Activated T-cell treated with anti-CD3 and anti-CD28 coated beads, Interleukin-2, amount 50 U/mL, for 4 hours (primary cell): ENCODE measurements at regions not wholly inside any gene's neighbourhood (a gene's known extent, or its start where the extent isn't known, plus 50 kb on each side); places are given as distances from the start of the nearest gene placed in this dataset.

ENCODE experiments used
- ATAC-seq, 2 donors: fragments of 200-7000 bp; cut with Tn5 transposase; one replicate each; pipeline ENCODE4 v1.10.0; 2021
- DNase-seq: peaks from one replicate; pipeline ENCODE4 v3.0.0-alpha.2; 2020
- H3K27me3 Mint-ChIP-seq: one replicate; pipeline ENCODE4 v1.8.0; 2021; ENCODE audit warnings: low read depth, mixed read lengths
- H3K36me3 Mint-ChIP-seq: one replicate; pipeline ENCODE4 v1.8.0; 2022; ENCODE audit warnings: mixed read lengths; ENCODE audit not compliant: insufficient read depth
- H3K4me1 Mint-ChIP-seq: one replicate; pipeline ENCODE4 v1.8.0; 2021; ENCODE audit warnings: low read depth, mixed read lengths
- H3K4me3 Mint-ChIP-seq: one replicate; pipeline ENCODE4 v1.8.0; 2021; ENCODE audit warnings: mild to moderate bottlenecking, moderate library complexity, mixed read lengths
- H3K9me3 Mint-ChIP-seq: one replicate; pipeline ENCODE4 v1.8.0; 2021; ENCODE audit warnings: mixed read lengths

- ATAC-seq (peak; percentile 27 to 51), DNase-seq (no peak)
- Mint-ChIP-seq H3K27me3 (no peaks in the 10 kb centered on the region), H3K4me1 (peaks cover 8% of the 10 kb centered on the region), H3K4me3 (no peak overlapping the region), H3K9me3 (no peaks in the 10 kb centered on the region), H3K36me3 (no peaks in the 10 kb centered on the region)
These were observed 124.4 kb downstream of the DAD1 start for GRCh38 chr14:22464422-22465142.

- H3K27me3 Mint-ChIP-seq: no peaks in the 10 kb centered on the region
- ATAC-seq: no peak
- DNase-seq: no peak
- no peaks in the 10 kb centered on the region for H3K9me3 Mint-ChIP-seq
- no peak overlapping the region for H3K4me3 Mint-ChIP-seq
- peaks cover 2% of the 10 kb centered on the region for H3K4me1 Mint-ChIP-seq
- no peaks in the 10 kb centered on the region for H3K36me3 Mint-ChIP-seq
These were observed 125.3 kb downstream of the DAD1 start for GRCh38 chr14:22463763-22464173.

GRCh38 chr14:22462923-22463322 lies 126.1 kb downstream of the DAD1 start:
- DNase-seq (no peak), ATAC-seq (no peak)
- H3K4me1 Mint-ChIP-seq: peaks cover 2% of the 10 kb centered on the region
- no peak overlapping the region for H3K4me3 Mint-ChIP-seq
- H3K36me3 Mint-ChIP-seq: no peaks in the 10 kb centered on the region
- H3K9me3 Mint-ChIP-seq: no peaks in the 10 kb centered on the region
- H3K27me3 Mint-ChIP-seq: no peaks in the 10 kb centered on the region

GRCh38 chr14:22460461-22461195 lies 128.4 kb downstream of the DAD1 start:
- DNase-seq (no peak), ATAC-seq (peak in 1 of 2 donors; percentile 32)
- Mint-ChIP-seq H3K27me3 (no peaks in the 10 kb centered on the region), H3K4me3 (no peak overlapping the region), H3K9me3 (no peaks in the 10 kb centered on the region), H3K36me3 (no peaks in the 10 kb centered on the region), H3K4me1 (peaks cover 2% of the 10 kb centered on the region)

GRCh38 chr14:22458737-22459136 lies 130.3 kb downstream of the DAD1 start:
- ATAC-seq (no peak), DNase-seq (no peak)
- Mint-ChIP-seq H3K36me3 (no peaks in the 10 kb centered on the region), H3K27me3 (no peaks in the 10 kb centered on the region), H3K9me3 (no peaks in the 10 kb centered on the region), H3K4me3 (no peak overlapping the region), H3K4me1 (no peaks in the 10 kb centered on the region)

GRCh38 chr14:22456998-22457594 lies 131.9 kb downstream of the DAD1 start:
- Mint-ChIP-seq H3K27me3 (no peaks in the 10 kb centered on the region), H3K4me1 (no peaks in the 10 kb centered on the region), H3K4me3 (peak overlapping the region; percentile 19), H3K36me3 (no peaks in the 10 kb centered on the region), H3K9me3 (no peaks in the 10 kb centered on the region)
- ATAC-seq (no peak), DNase-seq (no peak)

- H3K4me1 Mint-ChIP-seq: no peaks in the 10 kb centered on the region
- ATAC-seq: no peak
- H3K27me3 Mint-ChIP-seq: no peaks in the 10 kb centered on the region
- peak overlapping the region; percentile 29 for H3K4me3 Mint-ChIP-seq
- no peak for DNase-seq
- H3K9me3 Mint-ChIP-seq: no peaks in the 10 kb centered on the region
- H3K36me3 Mint-ChIP-seq: no peaks in the 10 kb centered on the region
These were observed 132.6 kb downstream of the DAD1 start for GRCh38 chr14:22456421-22456820.

GRCh38 chr14:22452330-22452729 lies 136.7 kb downstream of the DAD1 start:
- peak overlapping the region; percentile 73 for H3K4me3 Mint-ChIP-seq

GRCh38 chr14:22450266-22450665 lies 138.8 kb downstream of the DAD1 start:
- ATAC-seq (no peak), DNase-seq (no peak)
- no peaks in the 10 kb centered on the region for H3K36me3 Mint-ChIP-seq
- no peaks in the 10 kb centered on the region for H3K9me3 Mint-ChIP-seq
- peaks cover 1% of the 10 kb centered on the region for H3K4me1 Mint-ChIP-seq
- peak overlapping the region; percentile 71 for H3K4me3 Mint-ChIP-seq
- H3K27me3 Mint-ChIP-seq: no peaks in the 10 kb centered on the region

More at GRCh38 chr14:22452330-22452729, 136.7 kb downstream of the DAD1 start:
- Mint-ChIP-seq H3K9me3 (no peaks in the 10 kb centered on the region), H3K36me3 (no peaks in the 10 kb centered on the region), H3K4me1 (peaks cover 1% of the 10 kb centered on the region), H3K27me3 (no peaks in the 10 kb centered on the region)
- DNase-seq (no peak), ATAC-seq (no peak)

- H3K4me3 Mint-ChIP-seq: peak overlapping the region; percentile 71
- ATAC-seq: no peak
- H3K9me3 Mint-ChIP-seq: no peaks in the 10 kb centered on the region
- no peak for DNase-seq
- no peaks in the 10 kb centered on the region for H3K36me3 Mint-ChIP-seq
- H3K4me1 Mint-ChIP-seq: peaks cover 1% of the 10 kb centered on the region
- H3K27me3 Mint-ChIP-seq: no peaks in the 10 kb centered on the region
These were observed 139.5 kb downstream of the DAD1 start for GRCh38 chr14:22449600-22449905.

GRCh38 chr14:22448905-22449599 lies 140.0 kb downstream of the DAD1 start:
- Mint-ChIP-seq H3K36me3 (no peaks in the 10 kb centered on the region), H3K4me1 (peaks cover 1% of the 10 kb centered on the region), H3K4me3 (peak overlapping the region; percentile 71), H3K9me3 (no peaks in the 10 kb centered on the region), H3K27me3 (no peaks in the 10 kb centered on the region)
- ATAC-seq: no peak
- DNase-seq: no peak

- no peaks in the 10 kb centered on the region for H3K27me3 Mint-ChIP-seq
- peaks cover 1% of the 10 kb centered on the region for H3K4me1 Mint-ChIP-seq
- no peak for ATAC-seq
- no peaks in the 10 kb centered on the region for H3K36me3 Mint-ChIP-seq
- H3K9me3 Mint-ChIP-seq: no peaks in the 10 kb centered on the region
- no peak for DNase-seq
- H3K4me3 Mint-ChIP-seq: peak overlapping the region; percentile 71
These were observed 140.8 kb downstream of the DAD1 start for GRCh38 chr14:22448035-22448904.

GRCh38 chr14:22438742-22439141 lies 150.3 kb downstream of the DAD1 start:
- Mint-ChIP-seq H3K27me3 (no peaks in the 10 kb centered on the region), H3K9me3 (no peaks in the 10 kb centered on the region), H3K4me3 (no peak overlapping the region), H3K4me1 (peaks cover 2% of the 10 kb centered on the region), H3K36me3 (no peaks in the 10 kb centered on the region)
- ATAC-seq (no peak), DNase-seq (no peak)
